GM04504 (cell line): ENCODE measurements at regions not wholly inside any gene's neighbourhood (a gene's known extent, or its start where the extent isn't known, plus 50 kb on each side); places are given as distances from the start of the nearest gene placed in this dataset.

Experiments used
- DNase-seq: peaks from one replicate; pipeline ENCODE4 v3.0.0-alpha.2; 2012; ENCODE audit warnings: low read depth

DNA sequence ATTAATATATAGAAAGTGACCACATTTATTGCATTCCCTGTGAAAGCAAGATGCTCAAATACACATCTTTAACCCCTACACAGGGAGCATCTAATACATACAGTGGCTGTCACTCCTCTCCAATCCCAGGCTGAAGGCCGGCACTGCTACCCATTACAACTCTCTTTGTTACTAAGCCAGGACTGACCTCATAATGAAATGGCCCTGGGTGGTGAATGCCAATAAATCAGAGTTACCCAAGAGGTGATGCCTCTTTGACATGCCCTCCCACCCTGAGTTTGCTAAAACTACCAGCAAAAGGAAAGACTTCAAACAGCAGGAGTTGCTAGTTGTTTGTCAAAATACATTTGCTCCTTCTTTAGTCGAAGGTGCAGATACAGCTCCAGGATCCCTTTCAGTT, 214.2 kb downstream of the FOXA2 start:
- no peak for DNase-seq

DNA sequence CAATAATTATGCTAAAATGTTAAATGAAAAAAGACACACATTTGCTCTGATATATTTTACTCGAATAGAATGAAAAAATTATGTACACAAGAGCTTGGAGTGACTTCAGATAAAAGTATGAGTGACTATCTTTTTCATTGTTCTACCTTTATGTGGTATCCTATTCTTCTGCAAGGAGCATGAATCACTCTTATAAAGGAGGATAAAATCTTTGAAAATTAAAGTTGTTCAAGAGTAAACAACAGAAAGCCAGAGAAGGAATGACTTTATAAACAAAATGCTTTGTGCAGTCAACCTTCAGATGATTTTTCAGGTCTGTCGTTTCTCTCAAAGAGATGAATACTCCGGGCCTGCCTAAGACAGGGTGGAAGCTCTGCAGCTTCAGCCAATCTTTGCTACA, 215.3 kb downstream of the FOXA2 start:
- no peak for DNase-seq

DNA sequence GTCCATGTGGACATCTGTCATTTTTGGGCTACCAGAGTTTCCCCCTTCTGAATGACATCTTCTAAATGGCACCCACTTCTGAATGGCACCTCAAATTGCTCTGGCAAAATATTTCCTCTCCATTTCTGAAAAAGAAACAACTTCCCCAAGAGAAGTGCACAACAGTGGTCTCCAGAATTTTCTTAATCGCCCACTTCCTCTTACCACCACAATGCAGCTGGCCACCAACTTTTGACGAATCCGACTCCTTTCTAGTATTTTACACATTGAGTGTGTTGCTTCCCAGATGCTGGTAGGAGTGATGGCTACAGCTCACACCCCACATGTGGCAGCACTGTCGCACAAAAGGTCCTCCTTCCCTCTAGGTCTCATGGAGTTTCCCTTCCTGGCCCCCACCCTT, 216.1 kb downstream of the FOXA2 start:
- no peak for DNase-seq

DNA sequence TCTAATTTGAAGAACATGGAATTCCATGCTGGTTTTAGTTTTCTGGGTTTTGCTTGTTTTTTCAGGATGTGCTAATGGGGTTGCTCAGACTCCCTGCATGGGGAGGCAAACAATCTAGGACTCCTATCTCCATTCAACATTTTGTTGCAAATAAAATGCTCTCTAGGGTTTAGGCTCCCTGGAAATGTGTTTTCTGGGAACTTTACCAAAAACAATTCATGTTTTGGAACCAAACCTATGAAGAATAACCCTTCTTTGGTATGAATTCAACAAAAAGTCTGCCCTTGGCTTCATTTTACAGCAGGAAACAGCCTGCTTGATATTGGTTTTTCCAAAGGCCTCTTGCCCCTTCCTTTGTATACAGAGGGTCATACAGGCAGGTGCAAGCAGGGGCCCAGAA, 217.7 kb downstream of the FOXA2 start:
- no peak for DNase-seq

DNA sequence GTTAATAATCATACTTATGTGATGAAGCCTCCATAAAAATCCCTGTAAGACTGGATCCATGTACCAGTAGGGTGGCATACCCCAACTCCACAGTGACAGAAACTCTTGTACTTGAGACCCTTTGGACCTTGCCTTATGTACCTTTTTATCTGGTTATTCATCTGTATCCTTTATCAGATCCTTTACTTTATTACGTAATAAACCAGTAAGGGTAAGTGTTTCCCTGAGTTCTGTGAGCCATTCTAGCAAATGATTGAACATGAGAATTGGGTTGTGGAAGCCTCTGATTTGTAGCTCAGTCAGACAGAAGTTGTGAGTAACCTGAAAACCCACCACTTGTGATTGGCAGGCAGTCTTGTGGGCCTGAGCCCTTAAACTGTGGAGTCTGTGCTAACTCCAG, 229.7 kb downstream of the FOXA2 start:
- DNase-seq = no peak

DNA sequence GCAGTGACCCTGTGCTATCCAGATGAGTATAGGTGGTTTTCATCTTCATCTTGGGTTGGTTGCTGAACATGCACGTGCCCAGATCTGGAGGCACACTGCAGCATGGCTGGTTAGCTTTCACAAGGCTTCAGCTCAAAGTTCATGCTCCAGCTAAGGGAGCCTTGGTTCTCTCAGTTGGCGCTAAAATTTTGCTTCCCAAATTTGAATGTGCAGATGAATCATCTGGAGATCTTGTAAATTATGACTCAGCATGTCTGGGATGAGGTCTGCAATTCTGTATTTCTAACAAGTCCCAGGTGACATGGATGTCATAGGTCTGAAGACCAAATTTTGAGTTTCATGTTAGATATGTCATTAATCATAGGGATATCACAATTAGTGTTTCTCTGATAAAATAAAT, 230.8 kb downstream of the FOXA2 start:
- DNase-seq = no peak

DNA sequence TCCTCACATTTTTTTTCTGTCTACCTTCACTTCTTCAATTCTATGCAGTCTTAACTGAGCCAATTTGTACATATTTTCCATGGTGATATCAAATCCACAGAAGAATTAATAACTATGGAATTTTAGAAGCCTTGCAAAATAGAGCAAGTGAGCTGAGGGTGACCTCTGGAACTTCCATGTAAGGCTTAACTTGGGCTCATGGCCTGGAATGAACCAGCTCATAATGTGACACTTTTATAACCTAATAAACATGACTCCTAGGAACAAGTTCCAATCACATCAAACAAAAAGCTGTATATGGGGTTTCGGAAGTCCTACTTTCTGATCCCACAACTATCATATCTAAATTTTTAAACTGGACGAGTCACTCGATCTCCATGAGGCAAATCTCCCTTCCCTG, 232.4 kb downstream of the FOXA2 start:
- DNase-seq = no peak

DNA sequence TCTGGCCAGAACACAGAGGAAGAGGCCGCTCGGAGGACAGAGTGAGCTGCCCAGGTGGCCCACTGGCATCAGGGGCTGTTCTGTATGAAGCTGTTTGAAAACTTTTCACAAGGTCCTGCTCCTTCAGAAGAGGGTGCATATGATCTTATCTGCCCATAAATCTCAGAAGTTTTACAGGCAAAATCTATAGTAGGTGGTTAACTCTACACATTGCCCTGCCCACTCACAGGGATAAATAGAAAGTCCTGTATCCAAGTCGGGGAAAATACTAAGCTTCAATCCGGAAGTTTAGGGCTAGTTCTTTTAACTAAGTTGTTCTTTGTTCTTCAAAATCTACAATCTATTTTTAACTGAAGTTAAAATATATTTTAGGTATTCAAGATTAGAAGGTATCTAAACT, 233.7 kb downstream of the FOXA2 start:
- DNase-seq = no peak

DNA sequence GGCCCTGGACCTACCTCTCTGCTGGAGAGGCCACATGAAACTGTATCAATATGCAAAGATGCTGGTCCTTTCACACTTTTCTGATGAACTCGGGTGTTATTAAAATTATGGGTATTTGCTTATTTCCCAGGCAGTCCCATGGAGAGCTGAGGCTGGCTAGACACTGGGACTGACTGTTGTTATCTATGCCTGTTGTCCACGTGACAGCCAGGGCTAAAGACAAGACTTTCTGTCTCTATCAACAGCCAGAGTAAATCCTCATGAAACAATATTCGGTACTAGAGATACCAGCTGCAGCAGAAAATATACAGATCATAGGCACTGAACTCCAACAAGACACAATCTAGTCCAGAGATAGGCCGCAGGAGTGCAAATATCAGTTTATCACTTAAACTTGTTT, 236.4 kb downstream of the FOXA2 start:
- no peak for DNase-seq

DNA sequence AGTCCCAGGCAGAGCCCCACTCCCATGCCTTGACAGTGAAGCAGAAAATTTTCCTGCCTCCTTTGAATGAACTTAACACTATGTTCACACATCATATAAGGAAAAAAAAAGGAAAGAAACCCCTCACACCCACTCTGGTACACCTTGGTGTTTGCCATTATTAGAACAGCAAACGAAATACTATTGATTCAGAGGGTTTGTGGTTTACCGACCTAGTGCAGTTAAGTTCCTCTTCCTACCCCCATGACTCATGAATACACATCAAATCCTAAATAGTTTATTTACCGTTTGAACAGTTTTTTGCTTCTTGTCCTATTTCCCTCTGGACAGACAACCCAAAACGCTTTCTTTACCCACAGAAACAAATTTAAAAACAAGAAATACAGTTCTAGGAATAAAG, 237.7 kb downstream of the FOXA2 start:
- DNase-seq = no peak

DNA sequence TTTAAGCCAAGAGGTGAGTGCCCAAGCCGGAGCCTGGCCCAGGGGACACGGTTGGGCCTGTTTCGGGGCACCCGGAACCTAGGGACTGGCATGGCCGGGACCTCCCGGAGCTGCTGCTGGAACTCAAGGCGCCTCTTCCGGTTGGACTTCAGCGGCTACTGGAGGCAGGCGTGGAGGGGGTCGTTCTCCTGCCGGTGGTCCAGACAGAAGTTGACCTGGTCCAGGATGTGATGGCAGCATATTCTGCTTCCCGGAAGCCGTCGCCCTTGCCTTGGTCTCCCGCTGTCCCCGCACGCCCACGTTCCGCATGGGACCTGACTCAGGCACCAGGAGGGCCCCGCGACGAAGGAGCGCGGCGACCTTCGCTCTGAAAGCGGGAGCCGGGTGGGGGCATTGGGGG, 240.8 kb downstream of the FOXA2 start:
- DNase-seq = no peak

DNA sequence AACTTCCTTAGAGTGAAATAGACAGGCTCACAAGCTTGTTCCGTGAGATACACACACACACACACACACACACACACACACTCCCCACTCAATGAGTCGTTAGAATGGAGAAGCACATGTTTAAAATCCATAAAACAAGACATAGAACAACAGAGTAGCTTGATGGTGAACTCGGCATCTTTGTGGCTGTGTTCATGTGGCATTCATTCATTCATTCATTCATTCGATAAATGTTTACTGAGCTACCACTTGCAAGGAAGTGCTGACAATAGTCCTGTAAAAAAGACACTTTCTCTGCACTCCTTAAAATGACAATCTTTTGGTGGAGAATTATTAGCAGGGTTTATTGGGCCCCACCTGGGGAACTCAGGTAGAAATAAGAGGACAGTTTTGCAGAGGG, 242.0 kb downstream of the FOXA2 start:
- DNase-seq = no peak

DNA sequence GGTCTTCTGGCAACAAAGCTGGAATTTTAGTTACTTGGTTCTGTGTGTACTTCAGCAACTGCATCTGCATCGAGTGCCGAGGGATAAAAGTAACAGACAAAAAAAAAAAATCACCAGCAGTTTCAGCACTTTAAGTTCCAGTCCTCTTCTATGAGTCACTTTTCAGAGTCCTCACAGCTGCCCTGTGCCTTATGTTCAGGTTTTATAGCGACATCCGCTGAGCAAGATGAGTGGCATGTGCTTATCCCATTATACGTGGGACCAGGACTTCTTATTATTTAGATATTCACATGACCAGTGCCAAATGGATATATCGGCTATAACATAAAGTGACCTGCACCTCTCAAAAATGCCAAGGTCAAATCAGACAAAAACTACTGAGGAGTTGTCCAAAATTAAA, 242.9 kb downstream of the FOXA2 start:
- DNase-seq = no peak

DNA sequence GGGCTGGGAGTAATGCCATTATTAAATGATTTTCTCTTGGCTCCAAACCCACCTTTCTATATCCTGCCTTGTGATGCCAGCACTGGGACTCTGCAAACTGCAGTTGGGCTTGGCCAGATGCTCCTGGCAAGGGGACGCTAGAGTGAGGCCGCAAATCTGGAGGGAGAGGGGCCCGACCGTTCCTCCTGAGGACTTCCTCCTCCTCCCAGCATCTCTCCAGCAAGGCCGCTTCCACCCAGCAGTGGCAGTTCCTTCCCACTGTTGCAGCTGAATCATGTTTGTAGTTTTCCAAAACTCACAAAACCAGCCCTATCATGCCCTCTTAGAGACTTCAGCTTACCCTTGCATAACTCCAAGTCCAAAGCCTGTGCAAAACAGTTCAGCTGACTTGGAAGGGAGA, 244.4 kb downstream of the FOXA2 start:
- DNase-seq = no peak

DNA sequence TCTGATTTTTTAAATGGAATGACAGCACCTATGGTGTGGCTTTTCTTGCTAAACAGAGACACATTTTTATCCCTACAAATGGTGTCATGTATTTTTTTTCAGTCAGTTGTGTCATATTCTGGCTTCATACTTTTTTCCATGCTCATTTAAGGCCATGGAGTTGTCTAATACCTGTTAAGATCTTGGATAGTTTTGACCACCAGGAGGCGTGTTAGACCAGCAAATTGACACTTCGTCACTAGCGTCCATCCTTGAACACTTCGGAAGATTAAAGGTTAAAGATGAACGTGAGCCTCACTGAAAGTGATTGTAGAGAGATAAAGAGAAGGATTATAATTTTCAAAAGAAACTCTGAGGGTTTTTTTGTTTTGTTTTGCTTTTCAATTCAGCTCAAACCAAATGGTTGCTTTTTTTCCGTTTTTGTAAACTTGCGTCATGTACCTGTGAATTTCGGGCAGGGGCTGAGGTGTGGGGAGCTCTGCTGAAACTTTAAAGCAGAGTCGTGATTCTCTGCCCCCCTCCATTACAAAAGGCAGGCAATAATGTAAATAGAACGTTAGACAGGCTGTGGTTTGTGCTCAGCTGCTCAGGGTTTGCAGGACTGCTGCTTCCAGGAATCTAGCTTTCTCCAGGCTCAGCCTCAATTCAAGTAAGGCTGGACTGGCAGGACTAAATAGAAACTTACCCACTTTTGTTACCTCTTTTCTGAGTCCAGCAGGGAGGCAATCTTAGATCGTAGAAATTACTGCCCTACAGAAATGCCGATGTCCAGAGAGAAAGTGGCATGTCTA, 245.1 kb downstream of the FOXA2 start:
- peak; percentile 16 for DNase-seq

DNA sequence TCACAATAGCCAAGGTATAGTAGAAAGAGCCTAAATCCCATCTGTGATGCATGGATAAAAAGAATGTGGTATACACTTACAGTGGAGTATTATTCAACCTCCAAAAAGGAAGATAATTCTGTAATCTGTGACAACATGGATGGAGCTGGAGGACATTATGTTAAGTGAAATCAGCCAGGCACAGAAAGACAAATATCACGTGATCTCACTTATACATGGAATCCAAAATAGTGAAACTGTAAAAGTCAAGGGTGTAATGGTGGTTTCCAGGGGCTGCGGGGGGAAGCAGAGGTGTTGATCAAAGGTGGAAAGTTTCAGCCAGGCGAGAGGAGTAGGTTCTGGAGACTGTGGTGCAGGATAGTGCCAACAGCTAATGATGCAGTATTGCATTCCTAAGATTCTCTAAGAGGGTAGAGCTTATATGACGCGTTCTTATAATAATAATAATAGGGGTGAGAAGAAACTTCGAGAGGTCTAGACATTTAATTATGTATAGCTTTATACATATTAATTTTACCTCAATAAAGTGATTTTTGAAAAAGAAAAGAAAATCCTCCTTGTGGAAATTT, 246.1 kb downstream of the FOXA2 start:
- DNase-seq = no peak

DNA sequence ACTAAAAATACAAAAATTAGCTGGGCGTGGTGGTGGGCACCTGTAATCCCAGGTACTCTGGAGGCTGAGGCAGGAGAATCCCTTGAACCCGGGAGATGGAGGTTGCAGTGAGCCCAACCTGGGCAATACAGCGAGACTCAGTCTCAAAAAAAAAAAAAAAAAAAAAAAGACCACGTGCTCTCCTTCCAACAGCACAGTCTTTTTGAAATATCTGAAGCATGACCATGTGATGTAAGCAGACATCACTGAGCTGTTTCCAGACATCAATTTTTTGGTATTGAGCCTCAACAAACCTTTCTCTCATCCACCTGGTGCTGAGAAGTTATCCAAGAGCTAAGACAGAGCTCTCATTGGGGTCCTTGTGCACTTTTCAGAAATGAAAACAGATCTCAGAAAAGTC, 249.2 kb downstream of the FOXA2 start:
- DNase-seq = no peak

DNA sequence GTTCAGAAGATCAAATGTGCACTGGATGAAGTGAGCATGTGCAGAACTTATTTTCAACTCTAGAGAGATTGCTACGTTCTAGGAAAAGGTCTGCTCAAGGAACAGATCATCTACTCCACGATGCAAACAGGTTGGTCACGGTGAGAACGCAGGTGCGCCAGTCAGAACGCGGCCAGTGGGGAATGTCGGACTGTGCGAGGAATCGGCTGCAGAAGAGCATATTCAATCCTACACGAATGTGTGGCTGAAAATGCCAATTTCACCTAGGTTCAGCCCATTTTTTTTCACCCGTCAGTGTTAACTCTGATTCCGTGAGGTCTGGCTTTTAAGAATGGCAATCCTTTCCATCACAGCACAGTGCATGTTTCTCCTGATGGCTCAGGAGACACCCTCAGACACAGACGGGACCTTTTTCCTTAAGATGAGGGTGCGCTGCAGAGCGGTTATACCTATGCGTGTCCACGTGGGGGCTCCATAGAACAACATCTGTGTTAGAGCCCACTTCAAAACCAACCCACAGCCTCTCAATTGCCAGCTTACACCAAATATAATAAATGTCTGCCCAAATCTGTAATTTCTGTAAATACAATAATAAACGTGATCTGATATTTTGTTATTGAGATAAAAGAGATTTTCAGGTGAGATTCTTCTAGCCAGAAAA, 250.4 kb downstream of the FOXA2 start:
- DNase-seq = peak; percentile 12

DNA sequence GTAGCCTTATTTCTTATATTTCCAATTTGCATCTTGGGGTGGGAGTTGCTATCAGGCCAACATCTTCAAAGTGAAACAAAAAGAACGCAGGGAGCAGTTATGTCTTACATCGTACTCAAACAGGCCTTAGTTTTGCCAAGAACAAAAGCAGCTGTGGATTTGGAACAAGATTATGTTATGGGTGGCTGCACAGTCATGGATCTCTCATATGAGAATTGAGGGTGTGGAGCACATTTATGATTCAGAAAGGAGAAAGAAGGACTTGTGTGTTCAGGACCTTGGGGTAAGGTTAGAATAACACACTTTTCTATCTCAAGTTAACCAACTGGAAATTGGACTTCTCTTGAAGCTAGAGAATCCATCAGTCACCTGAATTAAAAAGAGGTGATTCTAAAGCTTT, 259.9 kb downstream of the FOXA2 start:
- DNase-seq = no peak

DNA sequence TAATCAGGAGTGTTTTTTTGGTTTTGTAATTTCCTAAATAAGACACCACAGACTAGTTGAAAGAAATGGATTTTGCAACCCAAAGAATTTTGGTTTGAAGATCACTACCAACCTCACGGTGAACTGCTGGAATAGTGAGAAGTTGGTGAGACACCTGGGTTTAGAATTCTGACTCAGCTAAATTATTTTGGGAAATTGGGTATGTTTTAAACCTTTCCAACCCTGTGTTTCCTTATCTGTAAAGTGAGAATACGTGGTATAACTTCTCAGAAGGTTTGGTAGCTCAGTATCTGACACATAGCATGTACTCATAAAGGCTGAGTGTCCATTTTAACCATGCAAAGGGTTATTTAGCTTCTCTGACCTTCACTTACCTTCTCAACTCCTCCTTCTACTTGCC, 261.9 kb downstream of the FOXA2 start:
- DNase-seq = no peak

DNA sequence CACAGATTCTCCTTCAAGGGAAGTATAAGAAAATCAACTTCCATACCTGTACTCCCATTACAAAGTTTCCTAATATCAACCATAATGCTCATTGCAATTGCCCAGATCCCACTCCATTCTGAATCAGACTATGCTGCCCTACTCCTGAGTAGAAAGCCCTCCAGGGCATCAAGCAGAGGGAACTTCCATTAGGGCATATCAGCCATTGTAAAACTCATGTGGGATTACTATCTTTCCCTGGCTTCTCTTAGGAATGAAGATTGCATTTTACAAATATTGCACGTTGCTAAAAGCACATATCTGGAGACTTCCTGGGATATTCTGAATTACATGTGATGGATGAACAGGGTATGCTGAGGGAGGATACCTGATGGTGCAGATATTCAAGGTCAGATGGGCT, 263.2 kb downstream of the FOXA2 start:
- DNase-seq = no peak

DNA sequence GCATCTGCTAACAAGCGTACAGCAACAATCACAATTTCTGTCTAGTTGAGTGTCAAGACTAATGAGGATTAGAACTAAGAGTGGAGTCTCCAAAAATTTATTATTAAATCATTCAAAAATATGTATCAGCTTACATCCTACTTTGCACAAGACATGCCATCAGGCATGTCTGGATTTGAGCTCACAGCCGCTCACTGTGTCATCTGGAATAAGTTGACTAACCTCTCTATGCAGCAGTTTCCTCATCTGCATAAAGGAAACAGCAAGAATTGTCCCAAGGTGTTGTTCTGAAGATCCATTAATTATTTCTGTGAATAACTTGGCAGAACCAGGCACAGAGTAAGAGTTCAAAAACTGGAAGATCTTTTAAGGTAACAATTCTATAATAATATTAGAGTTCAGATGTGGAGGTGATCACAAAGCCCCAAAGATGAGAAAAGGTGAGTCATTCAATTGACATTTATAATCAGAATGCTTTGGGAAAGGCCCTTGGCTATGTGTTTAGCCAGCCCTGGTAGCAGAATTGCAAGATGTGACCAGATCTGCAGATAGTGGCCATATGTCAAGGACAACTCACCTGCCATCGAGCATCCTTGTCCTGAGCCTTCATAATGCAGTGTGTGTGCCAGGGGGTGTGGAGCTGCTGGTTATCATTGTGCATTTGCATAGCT, 264.0 kb downstream of the FOXA2 start:
- DNase-seq = no peak

DNA sequence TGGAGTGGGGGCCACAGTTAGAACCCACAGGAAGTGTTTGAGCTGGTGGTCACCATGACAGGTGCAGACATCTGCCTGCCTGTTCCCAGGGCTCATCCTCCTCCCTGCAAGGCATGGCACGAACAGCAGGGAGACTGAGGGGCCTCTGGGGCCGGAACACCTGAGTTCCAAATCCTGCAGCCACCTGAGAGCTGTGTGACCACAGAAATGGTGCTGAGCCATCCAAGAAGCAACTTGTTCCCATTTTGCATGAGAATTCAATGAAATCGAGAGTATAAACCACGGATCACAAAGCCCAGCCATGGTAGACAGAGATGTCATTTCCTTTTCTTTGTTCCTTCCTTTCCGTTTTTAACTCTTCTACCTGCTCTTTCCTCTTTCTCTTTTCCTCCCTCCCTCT, 268.6 kb downstream of the FOXA2 start:
- DNase-seq = no peak
